Transverse colon (tissue), 4 donors: ENCODE measurements at regions not wholly inside any gene's neighbourhood (a gene's known extent, or its start where the extent isn't known, plus 50 kb on each side); places are given as distances from the start of the nearest gene placed in this dataset.

Experiments used
- CTCF ChIP-seq, 5 experiments: fragments of 200-600 bp in 3 of 5; fragments of 450-650 bp in 2 of 5; sonication (generic) in 3 of 5; IDR thresholded peaks; 1 replicate in 2 of 5; 2 replicates in 3 of 5; pipeline ENCODE4 v1.5.1; 2016 to 2017; ENCODE audit warnings: antibody characterized with exemption in 5 of 5, inconsistent platforms in 3 of 5, mild to moderate bottlenecking in 2 of 5, moderate library complexity in 1 of 5
- POLR2A ChIP-seq: fragments of 450-650 bp; IDR thresholded peaks from one replicate; pipeline ENCODE4 v1.6.1; 2016; ENCODE audit warnings: antibody characterized with exemption, mild to moderate bottlenecking, moderate library complexity
- POLR2AphosphoS5 ChIP-seq, 3 donors: sonication (generic); formaldehyde crosslinking; IDR thresholded peaks; one replicate each; pipeline ENCODE4 v1.6.1; 2016; ENCODE audit warnings: antibody characterized with exemption in 3 of 3

GRCh38 chr5:4859500-4860235, 280.5 kb upstream of the ADAMTS16 start:
- TF ChIP-seq POLR2AphosphoS5 (IDR thresholded peaks at IDR 0.05) (no peak), CTCF (IDR thresholded peaks at IDR 0.05) (no peak), POLR2A (no peak)
